ENCODE measurements at regions not wholly inside any gene's neighbourhood (a gene's known extent, or its start where the extent isn't known, plus 50 kb on each side); places are given as distances from the start of the nearest gene placed in this dataset.

- no peak for TF ChIP-seq CTCF (IDR thresholded peaks at IDR 0.05)
- no peak overlapping the region for H3K4me3 ChIP-seq
- DNase-seq (ENCODE audit: low spot score): no peak
These were observed 158.8 kb downstream of the FOXA2 start for GRCh38 chr20:22425344-22426295.

DNA sequence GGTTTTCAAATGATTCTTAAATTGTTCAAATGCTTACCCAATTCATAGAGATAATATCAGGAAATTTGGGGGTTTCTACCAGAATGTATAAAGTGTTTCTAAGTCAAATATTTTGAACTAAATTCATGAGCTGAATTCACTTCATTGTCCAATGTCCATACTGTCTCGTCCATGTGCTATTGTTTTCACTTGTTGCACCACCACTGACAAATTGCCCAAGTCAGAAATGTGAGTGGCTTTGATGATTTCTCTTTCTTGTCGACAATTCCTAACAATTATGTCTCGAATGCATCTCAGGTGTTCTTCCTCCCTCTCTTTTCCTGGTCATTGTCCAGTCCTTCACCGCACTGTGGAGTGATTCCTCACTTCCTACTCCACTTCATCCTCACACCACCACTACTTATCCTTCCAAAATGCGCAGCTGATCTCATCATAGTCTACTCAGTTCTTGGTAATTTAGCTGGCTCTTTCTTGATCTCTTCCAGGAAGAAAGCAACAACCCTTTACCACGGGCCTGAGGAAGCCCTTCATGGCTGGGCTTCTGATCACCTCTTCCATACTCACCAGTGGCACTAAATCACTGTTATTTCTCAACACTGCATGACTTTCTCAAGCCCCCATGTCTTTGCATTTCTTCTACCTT lies 161.1 kb downstream of the FOXA2 start:
- TF ChIP-seq CTCF (IDR thresholded peaks at IDR 0.05): no peak
- no peak for DNase-seq (ENCODE audit: low spot score)
- Histone ChIP-seq H3K4me3 (no peak overlapping the region), H3K27ac (no peak overlapping the region)

More at GRCh38 chr20:22425344-22426295, 158.8 kb downstream of the FOXA2 start:
- H3K27ac ChIP-seq: no peak overlapping the region

DNA sequence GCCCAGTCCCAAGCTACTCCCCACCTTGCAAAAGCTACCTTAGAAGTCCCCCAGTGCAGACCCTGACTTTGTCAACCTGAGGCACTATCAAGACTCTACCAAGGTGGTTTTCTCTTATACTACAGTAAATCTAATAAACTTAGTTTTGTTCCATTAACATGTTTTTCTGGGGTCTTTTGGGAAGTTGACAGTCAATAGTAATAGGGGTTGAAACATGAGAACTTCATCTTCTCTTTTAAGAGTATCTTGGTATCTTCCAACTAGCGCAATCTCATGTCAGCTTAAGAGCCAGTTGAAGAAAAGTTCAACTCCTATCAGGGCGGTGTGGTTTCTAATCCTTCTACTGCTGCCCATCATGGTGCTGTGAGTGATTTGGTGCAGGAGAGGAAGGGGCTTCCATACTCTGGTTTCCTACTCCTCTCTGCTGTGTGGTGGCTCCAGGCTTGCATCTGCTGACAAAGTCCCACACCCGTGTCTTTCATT lies 164.2 kb downstream of the FOXA2 start:
- no peak for TF ChIP-seq CTCF (IDR thresholded peaks at IDR 0.05)
- H3K27ac ChIP-seq: no peak overlapping the region
- no peak for DNase-seq (ENCODE audit: low spot score)
- H3K4me3 ChIP-seq: no peak overlapping the region

DNA sequence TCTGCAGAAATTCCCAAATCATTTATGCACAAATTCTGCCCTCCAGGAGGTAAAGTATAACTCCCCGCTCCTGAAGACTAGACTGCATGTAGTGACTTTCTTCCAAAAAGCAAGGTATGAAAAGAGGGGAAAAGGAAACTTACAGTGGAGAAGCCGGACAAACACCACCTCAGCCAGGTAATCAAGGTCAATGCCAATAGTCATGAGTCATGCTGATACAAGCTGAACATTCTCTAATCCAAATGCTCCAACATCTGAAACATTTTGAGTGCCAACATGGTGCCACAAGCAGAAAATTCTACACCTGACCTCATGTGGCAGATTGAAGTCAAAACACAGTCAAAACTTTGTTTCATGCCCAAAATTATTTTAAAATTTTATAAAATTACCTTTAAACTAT lies 165.6 kb downstream of the FOXA2 start:
- H3K27ac ChIP-seq: no peak overlapping the region
- no peak overlapping the region for H3K4me3 ChIP-seq
- no peak for DNase-seq (ENCODE audit: low spot score)
- no peak for TF ChIP-seq CTCF (IDR thresholded peaks at IDR 0.05)

DNA sequence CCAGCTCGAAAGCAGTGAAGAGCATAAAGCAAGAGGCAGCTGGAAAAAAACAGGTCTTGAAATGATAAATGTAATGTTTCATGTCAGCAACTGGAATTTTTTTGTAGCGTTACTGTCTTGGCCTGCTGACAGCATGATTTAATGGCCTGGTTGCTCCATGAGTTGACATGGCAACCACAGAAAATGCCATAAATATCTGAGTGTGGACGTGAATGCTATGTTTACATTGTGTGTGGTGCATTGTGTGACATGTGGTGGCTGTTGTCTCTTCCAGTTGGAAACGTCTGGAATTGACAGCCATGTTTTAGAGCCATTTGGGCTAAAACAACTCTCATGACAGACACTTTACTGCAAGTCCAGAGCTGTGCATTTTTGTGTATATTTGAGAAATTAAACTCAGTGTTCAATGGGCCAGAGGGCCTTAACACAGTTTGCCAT lies 170.0 kb downstream of the FOXA2 start:
- H3K27ac ChIP-seq: no peak overlapping the region
- DNase-seq (ENCODE audit: low spot score): no peak
- no peak for TF ChIP-seq CTCF (IDR thresholded peaks at IDR 0.05)
- H3K4me3 ChIP-seq: no peak overlapping the region

DNA sequence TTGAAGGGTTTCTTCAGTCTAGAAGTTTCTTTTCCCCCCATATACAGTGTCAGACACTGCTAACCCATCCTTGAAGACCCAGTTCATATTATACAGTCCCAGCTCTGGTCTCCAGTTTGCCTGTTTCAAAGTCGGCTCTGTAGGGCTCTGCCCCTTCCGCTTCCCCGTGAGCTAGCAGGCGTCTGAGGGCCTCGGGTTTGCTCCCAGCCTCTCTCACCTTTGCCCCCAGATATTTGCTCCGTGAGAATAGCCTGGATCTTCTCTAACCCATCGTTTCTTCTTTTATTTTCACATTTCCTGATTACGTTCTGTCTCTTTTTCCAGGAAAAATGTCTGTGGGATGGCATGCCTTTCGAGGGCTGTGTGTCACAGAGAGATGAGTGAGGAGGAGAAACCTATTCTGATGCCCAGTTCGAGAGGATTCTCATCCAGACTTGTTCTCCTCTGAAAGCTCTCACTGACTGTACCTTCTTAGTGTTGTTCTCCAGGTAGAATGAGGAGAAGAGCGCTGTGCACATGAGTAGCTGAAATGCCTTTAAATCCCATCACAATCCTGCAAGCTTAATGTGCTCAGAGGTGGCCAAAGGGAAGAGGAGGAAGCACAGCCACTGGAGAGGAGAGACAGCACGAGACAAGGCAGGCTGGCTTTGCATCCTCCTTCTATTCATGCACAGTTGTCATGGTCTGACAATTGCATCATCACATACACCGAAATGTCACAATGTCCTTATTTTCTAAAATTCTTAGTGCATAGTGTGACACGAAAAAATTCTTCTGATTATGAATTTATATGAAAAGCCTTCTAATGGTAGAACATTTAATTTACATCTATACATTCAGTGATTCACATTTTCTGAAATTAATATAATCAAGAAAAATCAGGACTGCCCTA lies 171.1 kb downstream of the FOXA2 start:
- TF ChIP-seq CTCF (IDR thresholded peaks at IDR 0.05): no peak
- H3K4me3 ChIP-seq: no peak overlapping the region
- DNase-seq (ENCODE audit: low spot score): no peak
- H3K27ac ChIP-seq: no peak overlapping the region

Data from coronary artery (tissue), 2 donors.